ENCODE measurements at regions not wholly inside any gene's neighbourhood (a gene's known extent, or its start where the extent isn't known, plus 50 kb on each side); places are given as distances from the start of the nearest gene placed in this dataset.
"Not testable (repeated sequence)": the region's sequence is repeated elsewhere in the genome, so short reads cannot be mapped to it uniquely, and the experiment has no call there.

DNA sequence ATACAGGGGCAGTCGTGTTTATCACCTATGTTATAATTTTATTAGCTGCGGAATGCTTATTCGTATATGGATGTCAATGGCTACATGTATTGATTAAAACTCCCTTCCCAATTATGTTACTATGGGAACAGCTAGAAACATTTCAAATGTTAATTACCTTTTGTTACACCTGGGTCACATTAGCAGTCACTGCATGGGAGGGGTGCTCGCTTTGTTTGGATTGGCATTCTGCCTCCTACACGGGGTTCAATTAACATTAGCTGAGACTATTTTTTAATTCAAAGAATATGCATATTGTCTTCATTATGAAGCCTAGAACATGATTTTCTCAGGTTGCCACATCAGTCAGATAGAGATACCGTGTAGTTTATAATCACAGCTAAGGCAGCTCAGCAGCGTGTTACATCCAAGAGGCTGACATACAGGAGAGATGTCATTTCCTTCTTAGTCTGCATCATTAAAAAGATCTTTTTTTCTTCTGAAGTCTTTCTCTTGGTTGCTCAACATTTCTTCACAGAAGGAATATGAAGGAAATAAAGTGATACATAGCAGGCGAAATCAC lies 76.2 kb upstream of the RPS6KA2 start:
- Histone ChIP-seq H2AK5ac (ENCODE audit: insufficient read length, low read length) (no peak overlapping the region), H2BK12ac (ENCODE audit: insufficient read length, low read depth, low read length) (no peak overlapping the region), H2BK120ac (ENCODE audit: low read depth, low read length, poor library complexity, severe bottlenecking) (no peak overlapping the region), H3K79me1 (ENCODE audit: insufficient read depth, low read depth, low read length, poor library complexity, severe bottlenecking) (no peaks in the 10 kb centered on the region), H3T11ph (ENCODE audit: low read length) (no peak overlapping the region), H3K4me1 (ENCODE audit: insufficient read depth, low read length) (peaks cover 6% of the 10 kb centered on the region; the same call in 1 of the 2 replicates), H3K4me2 (ENCODE audit: insufficient read depth, insufficient read length, low read length) (no peak overlapping the region), H3K23me2 (ENCODE audit: insufficient read length, low read depth, low read length, poor library complexity, severe bottlenecking) (no peaks in the 10 kb centered on the region), H3K27ac (ENCODE audit: insufficient read length, low read depth, low read length) (no peak overlapping the region), H4K91ac (ENCODE audit: insufficient read length, low read depth, low read length) (no peak overlapping the region), H2AFZ (ENCODE audit: low read length) (no peak overlapping the region), H3K4ac (ENCODE audit: low read depth, low read length) (no peak overlapping the region), H3K9me3 (ENCODE audit: control insufficient read depth, low read depth, low read length) (no peaks in the 10 kb centered on the region), H3K79me2 (ENCODE audit: insufficient read depth, low read length) (no peaks in the 10 kb centered on the region), H3K27me3 (ENCODE audit: insufficient read depth, low read length) (no peaks in the 10 kb centered on the region), H4K20me1 (ENCODE audit: control insufficient read depth, insufficient read depth, insufficient read length) (no peaks in the 10 kb centered on the region), H4K8ac (replicated peaks; ENCODE audit: insufficient read length, low read depth, low read length) (no peak overlapping the region), H2BK20ac (ENCODE audit: low read depth, low read length, poor library complexity, severe bottlenecking) (no peak overlapping the region), H3K14ac (ENCODE audit: insufficient read depth, low read length) (no peak overlapping the region), H3K9ac (ENCODE audit: extremely low read depth, insufficient read length, low read length) (no peak overlapping the region), H3K23ac (ENCODE audit: insufficient read length, low read depth, low read length) (no peak overlapping the region), H3K18ac (ENCODE audit: insufficient read length, low read depth, low read length) (no peak overlapping the region), H2BK15ac (ENCODE audit: low read depth, low read length) (no peak overlapping the region), H3K56ac (ENCODE audit: insufficient read length, low read depth, low read length) (no peak overlapping the region), H2BK5ac (ENCODE audit: insufficient read length, low read length) (no peak overlapping the region), H4K5ac (ENCODE audit: insufficient read length, low read depth, low read length) (no peak overlapping the region)
- peaks cover 32 to 45% of the 10 kb centered on the region in 2 experiments for H3K4me1 Mint-ChIP-seq
- no peak for DNase-seq
- WGBS (ENCODE audit: extremely low coverage, insufficient read length, low lambda C conversion rate), result no CpG with 5 or more reads among the region's 8 CpGs
- H3K9me3 Mint-ChIP-seq, result no peaks in the 10 kb centered on the region; a peak in 1 of 5 replicates
- no peak overlapping the region; a peak in 1 of 7 replicates for H3K27ac Mint-ChIP-seq
- no peak overlapping the region for H3K4me3 Mint-ChIP-seq
- peaks cover 39% of the 10 kb centered on the region for H3K27me3 Mint-ChIP-seq (ENCODE audit: low read depth)
- peaks cover 0 to 4% (median 0%) of the 10 kb centered on the region in 3 experiments; a peak in 1 of 7 replicates for H3K36me3 Mint-ChIP-seq (ENCODE audit: insufficient read depth in 1 of 3, low read depth in 3 of 3)
- TF ChIP-seq, protein P1, sequence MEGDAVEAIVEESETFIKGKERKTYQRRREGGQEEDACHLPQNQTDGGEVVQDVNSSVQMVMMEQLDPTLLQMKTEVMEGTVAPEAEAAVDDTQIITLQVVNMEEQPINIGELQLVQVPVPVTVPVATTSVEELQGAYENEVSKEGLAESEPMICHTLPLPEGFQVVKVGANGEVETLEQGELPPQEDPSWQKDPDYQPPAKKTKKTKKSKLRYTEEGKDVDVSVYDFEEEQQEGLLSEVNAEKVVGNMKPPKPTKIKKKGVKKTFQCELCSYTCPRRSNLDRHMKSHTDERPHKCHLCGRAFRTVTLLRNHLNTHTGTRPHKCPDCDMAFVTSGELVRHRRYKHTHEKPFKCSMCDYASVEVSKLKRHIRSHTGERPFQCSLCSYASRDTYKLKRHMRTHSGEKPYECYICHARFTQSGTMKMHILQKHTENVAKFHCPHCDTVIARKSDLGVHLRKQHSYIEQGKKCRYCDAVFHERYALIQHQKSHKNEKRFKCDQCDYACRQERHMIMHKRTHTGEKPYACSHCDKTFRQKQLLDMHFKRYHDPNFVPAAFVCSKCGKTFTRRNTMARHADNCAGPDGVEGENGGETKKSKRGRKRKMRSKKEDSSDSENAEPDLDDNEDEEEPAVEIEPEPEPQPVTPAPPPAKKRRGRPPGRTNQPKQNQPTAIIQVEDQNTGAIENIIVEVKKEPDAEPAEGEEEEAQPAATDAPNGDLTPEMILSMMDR (conservative IDR thresholded peaks at IDR 0.05), result no peak

DNA sequence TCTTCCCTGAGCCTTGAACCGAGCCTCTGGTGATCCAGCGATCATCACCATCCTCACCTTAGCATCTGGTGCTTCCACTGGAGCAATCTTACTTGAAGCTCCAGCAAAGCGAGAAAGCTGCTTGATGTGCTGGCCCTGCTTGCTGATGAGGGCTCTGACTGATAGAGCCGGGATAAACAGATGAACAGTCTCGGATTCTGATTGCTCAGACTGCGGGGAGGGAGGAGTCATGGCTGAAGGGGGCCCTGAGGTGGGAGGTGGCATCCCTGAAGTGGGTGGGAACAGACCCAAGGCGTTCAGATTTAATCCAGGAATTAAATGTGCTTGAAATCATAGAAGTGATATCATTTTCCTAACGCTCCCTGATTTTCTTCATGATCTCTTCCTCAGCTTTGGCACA lies 74.4 kb upstream of the RPS6KA2 start:
- H3K27me3 Mint-ChIP-seq (ENCODE audit: low read depth), result peaks cover 24% of the 10 kb centered on the region
- peaks cover 30 to 38% of the 10 kb centered on the region in 2 experiments for H3K4me1 Mint-ChIP-seq
- H4K91ac ChIP-seq (ENCODE audit: insufficient read length, low read depth, low read length); H3K4me2 ChIP-seq (ENCODE audit: insufficient read depth, insufficient read length, low read length); H2AK5ac ChIP-seq (ENCODE audit: insufficient read length, low read length); H2BK12ac ChIP-seq (ENCODE audit: insufficient read length, low read depth, low read length); H3K79me1 ChIP-seq (ENCODE audit: insufficient read depth, low read depth, low read length, poor library complexity, severe bottlenecking); H3K4me3 Mint-ChIP-seq; H3K9me3 ChIP-seq (ENCODE audit: control insufficient read depth, low read depth, low read length); H2BK120ac ChIP-seq (ENCODE audit: low read depth, low read length, poor library complexity, severe bottlenecking); H3K4ac ChIP-seq (ENCODE audit: low read depth, low read length); H2BK5ac ChIP-seq (ENCODE audit: insufficient read length, low read length); H3K36me3 Mint-ChIP-seq (ENCODE audit: insufficient read depth in 1 of 3, low read depth in 3 of 3); H2AFZ ChIP-seq (ENCODE audit: low read length); H3K27ac ChIP-seq (ENCODE audit: insufficient read length, low read depth, low read length); H3K9ac ChIP-seq (ENCODE audit: extremely low read depth, insufficient read length, low read length); H4K8ac ChIP-seq (replicated peaks; ENCODE audit: insufficient read length, low read depth, low read length); H3K18ac ChIP-seq (ENCODE audit: insufficient read length, low read depth, low read length); H4K20me1 ChIP-seq (ENCODE audit: control insufficient read depth, insufficient read depth, insufficient read length); H3K27me3 ChIP-seq (ENCODE audit: insufficient read depth, low read length); DNase-seq; H3K23ac ChIP-seq (ENCODE audit: insufficient read length, low read depth, low read length); H3K79me2 ChIP-seq (ENCODE audit: insufficient read depth, low read length); H4K5ac ChIP-seq (ENCODE audit: insufficient read length, low read depth, low read length); H3K4me1 ChIP-seq (ENCODE audit: insufficient read depth, low read length); H2BK20ac ChIP-seq (ENCODE audit: low read depth, low read length, poor library complexity, severe bottlenecking); H3K56ac ChIP-seq (ENCODE audit: insufficient read length, low read depth, low read length); H3K9me3 Mint-ChIP-seq; H3T11ph ChIP-seq (ENCODE audit: low read length); H2BK15ac ChIP-seq (ENCODE audit: low read depth, low read length); H3K14ac ChIP-seq (ENCODE audit: insufficient read depth, low read length); H3K23me2 ChIP-seq (ENCODE audit: insufficient read length, low read depth, low read length, poor library complexity, severe bottlenecking); H3K27ac Mint-ChIP-seq: not testable (repeated sequence)
- WGBS (ENCODE audit: extremely low coverage, insufficient read length, low lambda C conversion rate), result no CpG with 5 or more reads among the region's 8 CpGs

All from H9 (cell line).